Stomach (tissue), 4 donors: ENCODE measurements at regions not wholly inside any gene's neighbourhood (a gene's known extent, or its start where the extent isn't known, plus 50 kb on each side); places are given as distances from the start of the nearest gene placed in this dataset.

Source experiments
- EP300 ChIP-seq: sonication (generic); formaldehyde crosslinking; IDR thresholded peaks from one replicate; pipeline ENCODE4 v1.6.1; 2017; ENCODE audit warnings: antibody characterized with exemption
- POLR2A ChIP-seq, 4 donors: fragments of 450-650 bp; IDR thresholded peaks; one replicate each; pipeline ENCODE4 v1.6.1; 2016; ENCODE audit warnings: antibody characterized with exemption in 4 of 4, control low read depth in 2 of 4, mild to moderate bottlenecking in 1 of 4, moderate library complexity in 1 of 4
- POLR2AphosphoS5 ChIP-seq, 3 donors: sonication (generic); formaldehyde crosslinking; IDR thresholded peaks; one replicate each; pipeline ENCODE4 v1.6.1; 2016; ENCODE audit warnings: antibody characterized with exemption in 3 of 3
- TF ChIP-seq, protein P1 (sequence below), 7 experiments: fragments of 450-650 bp in 4 of 7; fragments of 200-600 bp in 3 of 7; sonication (generic) in 3 of 7; IDR thresholded peaks; one replicate each; pipeline ENCODE4 v1.5.1; 2016 to 2019; ENCODE audit warnings: antibody characterized with exemption in 7 of 7, control low read depth in 2 of 7, mild to moderate bottlenecking in 1 of 7

DNA sequence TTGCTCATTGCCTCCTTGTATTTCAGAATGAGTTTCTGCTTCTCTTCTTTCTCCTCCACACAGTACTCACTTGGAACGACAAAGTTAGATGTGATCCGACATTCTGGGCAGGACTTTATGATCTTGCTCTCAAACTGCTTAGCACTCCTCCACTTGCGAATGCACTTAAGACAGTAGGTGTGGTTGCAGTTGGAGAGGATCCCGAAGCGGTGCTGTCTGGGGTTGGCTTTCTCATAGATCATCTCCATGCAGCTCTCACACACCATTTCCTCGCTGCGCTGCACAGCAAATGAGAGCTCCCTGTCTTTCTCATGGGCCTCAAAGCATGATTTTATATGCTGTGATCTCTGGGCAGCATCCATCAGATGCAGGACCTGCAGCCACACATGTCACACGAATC lies 245.7 kb downstream of the C12orf50 start:
- TF ChIP-seq, protein P1, sequence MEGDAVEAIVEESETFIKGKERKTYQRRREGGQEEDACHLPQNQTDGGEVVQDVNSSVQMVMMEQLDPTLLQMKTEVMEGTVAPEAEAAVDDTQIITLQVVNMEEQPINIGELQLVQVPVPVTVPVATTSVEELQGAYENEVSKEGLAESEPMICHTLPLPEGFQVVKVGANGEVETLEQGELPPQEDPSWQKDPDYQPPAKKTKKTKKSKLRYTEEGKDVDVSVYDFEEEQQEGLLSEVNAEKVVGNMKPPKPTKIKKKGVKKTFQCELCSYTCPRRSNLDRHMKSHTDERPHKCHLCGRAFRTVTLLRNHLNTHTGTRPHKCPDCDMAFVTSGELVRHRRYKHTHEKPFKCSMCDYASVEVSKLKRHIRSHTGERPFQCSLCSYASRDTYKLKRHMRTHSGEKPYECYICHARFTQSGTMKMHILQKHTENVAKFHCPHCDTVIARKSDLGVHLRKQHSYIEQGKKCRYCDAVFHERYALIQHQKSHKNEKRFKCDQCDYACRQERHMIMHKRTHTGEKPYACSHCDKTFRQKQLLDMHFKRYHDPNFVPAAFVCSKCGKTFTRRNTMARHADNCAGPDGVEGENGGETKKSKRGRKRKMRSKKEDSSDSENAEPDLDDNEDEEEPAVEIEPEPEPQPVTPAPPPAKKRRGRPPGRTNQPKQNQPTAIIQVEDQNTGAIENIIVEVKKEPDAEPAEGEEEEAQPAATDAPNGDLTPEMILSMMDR (IDR thresholded peaks at IDR 0.05), result no peak
- TF ChIP-seq POLR2A (IDR thresholded peaks at IDR 0.05) (no peak), POLR2AphosphoS5 (IDR thresholded peaks at IDR 0.05) (no peak), EP300 (no peak)
